HG03196 (cell line): ENCODE measurements at regions not wholly inside any gene's neighbourhood (a gene's known extent, or its start where the extent isn't known, plus 50 kb on each side); places are given as distances from the start of the nearest gene placed in this dataset.

Experiments
- ATAC-seq: cut with Tn5 transposase; IDR thresholded peaks from one replicate; pipeline ENCODE4 v1.9.1; 2021; ENCODE audit not compliant: unreplicated experiment

DNA sequence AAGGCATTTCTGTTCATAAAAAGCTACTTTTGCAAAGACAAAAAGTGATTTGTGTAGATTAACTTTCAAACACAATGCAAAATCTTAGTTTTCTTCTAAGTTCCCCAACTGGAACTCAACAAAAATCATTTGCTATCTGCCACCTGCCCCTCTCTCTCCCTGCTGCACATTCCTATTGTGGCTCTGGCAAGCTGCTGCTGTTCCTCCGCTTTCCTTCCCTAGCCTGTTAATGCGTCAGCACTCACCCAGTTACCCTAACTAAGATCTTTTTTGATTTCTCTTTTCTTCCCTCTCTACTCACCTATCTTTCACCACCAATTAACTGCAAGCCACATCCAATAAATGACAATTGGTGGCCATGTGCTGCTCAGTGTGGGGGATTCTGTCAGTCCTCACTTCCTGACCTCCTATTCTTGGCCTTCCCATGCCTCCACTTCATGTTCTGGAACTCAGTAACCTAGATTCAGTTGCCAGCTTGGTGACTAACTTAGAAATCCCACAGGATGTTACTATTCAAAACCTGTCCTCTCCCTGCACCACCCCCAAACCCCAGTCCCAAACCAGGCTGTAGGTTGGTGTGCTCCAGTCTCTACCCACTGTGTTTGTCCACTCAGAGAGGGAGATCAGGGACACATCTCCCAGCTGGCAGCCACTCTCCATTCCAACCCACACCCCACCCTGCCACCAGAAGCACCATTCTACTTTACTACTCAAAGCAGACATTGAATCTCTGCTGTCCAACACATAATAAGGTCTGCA is 140.2 kb upstream of the CTTNBP2 start:
- ATAC-seq: no peak

DNA sequence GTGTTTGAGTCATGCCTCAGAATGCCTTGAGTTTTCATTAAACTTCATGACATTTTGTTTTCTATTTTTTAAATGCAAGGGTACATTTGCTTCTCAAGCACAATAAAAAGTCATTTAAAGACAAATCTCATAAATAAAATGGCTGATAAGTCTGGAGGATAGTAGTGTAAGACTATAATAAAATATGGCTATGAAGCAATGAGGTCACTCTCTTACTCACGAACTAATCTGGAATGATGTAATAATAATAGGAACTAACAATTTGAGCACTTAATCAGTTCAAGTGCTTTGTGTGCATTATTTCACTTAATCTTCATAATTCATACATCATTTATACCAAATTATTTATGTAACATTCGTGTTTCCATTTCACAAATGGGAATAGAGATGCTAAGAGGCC is 149.3 kb upstream of the CTTNBP2 start:
- no peak for ATAC-seq

DNA sequence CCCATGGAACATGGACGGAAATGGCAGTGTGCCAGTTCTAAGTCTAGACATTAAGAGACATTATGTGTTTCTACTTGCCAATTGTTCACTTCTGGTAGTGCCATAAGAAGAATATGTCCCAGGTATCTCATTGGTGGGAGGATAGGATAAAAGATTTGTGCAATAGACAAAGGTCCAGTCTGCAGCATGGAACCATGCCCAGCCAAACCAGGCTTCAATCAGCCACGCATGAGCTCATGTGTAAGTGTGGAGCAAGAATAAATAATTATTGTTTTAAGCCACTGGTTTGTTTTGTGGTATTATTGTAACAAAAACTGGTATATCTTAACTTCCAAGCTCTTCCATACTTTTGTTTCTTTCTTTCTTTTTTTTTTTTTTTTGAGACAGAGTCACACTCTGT is 153.6 kb upstream of the CTTNBP2 start:
- ATAC-seq: no peak

DNA sequence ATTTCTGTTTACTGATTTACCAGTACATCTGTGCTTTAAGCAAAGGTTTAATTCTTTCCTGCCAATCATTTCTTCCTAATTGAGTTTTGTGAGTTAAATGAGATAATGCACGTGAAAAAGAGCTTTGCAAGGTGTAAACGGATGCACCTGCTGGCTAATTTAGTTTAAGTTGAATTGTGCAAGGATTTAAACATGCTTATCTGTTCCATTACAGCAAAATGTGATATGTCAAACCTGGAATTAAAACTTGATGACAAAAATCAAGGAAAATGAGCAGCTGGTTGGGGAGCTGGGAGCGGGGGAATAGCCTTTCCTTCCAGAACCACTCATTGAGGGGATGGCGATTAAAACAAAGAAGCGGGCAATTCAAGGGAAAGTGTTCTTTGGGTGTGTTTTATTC is 155.0 kb upstream of the CTTNBP2 start:
- no peak for ATAC-seq

DNA sequence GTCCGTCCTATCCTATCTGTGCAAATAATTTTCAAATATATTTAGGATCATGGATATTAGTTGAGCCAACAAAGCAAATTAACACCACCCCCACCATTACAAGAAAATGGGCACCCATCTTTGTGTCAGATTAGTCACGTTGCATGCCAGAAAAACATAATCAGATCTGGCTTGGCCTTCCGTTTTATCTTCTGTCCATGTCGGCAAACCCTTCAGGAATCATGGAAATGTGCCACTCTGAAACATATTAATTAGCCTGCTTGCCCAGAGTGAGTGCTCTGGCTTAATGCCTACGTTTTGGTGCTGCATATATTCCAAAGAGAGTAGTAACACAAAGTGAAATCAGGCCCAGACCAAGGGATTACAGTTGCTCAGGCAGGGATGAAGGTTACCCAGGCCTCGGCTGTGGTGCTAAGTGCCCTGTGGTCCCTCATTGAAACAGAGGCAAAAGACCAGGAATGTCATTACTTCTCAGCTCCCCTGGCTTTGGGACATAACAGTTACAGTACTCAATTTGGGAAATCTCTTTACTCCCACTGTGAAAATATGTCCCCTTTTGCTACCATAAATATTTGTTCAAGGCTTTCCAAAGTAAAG is 154.0 kb upstream of the LSM8 start:
- no peak for ATAC-seq

DNA sequence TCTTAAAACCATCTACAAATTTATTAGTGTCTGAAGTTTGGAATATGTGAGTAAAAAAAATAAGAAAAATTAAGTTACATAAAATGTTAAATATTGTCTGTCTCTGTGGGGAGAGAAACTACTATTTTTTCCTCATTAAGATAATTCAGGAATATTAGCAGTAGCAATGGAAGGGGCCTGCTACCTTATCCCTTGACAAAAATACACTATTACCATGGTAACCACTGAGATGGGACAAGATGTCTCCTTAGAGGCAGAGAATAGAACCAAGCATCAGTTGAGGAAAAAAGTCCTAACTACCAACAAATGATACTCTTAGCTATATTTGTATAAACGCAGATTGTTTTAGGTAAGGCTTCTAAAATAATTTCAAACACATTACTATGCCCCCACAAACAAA is 150.7 kb upstream of the LSM8 start:
- no peak for ATAC-seq

DNA sequence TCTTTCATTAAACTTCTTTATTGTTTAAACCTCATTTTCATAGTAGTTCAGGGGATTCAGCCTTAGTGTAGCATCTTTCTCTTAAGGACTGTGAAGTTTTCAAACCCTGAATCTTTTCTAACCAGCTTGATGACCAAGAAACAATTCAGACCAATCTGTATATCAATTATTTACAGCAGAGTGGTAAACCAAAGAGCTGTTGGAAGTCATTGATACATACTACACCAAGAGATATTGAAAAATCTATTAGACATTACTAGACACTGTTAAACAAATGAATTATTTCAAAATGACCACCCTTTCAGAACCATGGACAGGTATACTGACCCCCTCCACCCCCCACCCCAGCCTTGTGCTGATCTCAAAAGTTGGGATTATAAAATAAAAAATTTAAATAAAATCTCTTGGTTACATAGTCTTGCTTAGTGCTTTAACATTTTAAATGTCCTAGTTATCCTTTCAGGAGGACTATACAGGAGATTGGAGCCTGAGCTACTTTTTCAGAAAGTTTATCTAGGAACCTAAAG is 143.9 kb upstream of the LSM8 start:
- no peak for ATAC-seq

DNA sequence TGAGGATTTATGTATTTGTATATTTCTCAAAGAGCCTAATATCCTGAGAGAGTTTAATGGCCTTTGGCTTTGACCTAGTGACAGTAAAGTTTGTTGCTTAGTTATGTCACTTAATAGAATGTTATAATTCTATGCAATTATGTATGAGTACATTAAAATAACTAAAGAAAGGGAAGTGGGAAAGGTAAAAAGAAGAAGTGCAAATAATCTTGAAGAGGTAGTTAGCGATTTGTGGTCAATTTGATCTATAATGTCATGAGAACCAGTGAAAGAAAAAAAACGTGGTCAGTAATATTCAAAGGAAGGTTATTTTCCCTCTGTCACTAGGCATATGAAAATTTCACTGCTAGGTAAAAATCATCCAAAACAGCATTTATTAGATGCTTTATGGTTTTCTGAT is 143.4 kb upstream of the LSM8 start:
- ATAC-seq: no peak

DNA sequence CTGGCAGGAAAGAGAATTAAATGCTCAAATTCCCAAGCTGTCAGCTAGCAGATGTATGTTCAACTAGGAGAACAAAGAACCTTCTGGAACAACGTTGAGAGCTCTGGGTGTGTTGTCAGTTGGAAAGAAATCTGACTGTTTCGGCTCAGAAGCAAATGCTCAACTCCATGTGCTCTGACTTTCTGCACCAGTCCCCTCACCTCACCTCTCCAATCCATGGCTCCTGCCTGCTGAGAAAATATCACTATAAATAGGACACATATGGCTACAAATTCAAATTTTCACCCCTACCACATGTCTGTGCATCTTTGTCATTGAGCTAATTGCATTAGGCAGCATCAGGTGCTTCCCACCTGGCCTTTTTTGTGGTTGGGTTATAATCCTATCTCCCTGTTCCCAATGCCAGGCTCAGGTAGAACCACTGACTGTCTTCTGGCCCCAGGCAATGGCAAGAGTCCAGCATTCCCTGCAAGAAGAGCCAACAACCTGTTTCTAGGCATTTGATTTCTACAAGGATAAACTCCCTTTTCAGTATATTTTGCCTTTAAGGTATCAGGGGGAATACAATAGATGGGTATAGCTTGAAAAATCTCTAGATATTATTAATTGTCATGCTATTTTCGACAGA is 142.6 kb upstream of the LSM8 start:
- ATAC-seq: no peak

DNA sequence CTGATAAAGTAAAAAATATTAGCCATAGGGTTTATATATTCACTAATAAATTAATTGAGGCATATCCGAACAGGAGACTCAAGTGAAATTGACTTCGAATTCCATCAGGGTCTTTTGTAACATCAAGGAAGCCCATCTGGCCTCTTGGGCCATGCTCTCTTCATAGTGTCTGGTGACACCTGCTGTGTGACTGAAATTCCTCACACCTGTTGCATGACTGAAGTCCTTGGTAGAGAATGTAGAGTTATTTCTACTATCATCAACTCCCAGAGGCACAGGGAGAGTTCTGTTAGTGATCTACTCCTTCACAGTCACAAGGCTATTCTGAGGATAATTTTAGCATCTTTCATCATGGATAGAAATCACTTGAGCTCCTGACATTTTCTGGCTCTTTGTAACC is 138.3 kb upstream of the LSM8 start:
- no peak for ATAC-seq

DNA sequence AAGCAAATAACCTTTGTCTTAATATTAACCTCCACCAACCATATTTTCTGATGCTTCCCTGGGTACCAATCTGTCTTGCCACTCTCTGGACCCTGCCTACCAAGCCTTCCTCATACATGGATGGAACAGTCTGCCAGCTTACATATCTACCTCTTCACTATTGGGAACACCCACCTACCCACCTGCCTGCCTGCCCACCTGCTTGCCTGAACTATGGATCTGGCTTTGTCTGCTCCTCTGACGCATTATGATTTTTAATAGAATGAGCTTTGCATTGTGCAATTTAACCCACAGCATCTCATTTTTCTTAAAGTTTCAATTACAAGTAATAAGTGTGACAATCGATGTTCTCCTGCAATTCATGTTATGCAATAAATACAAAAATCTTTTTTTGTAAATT is 137.9 kb upstream of the LSM8 start:
- ATAC-seq: no peak

DNA sequence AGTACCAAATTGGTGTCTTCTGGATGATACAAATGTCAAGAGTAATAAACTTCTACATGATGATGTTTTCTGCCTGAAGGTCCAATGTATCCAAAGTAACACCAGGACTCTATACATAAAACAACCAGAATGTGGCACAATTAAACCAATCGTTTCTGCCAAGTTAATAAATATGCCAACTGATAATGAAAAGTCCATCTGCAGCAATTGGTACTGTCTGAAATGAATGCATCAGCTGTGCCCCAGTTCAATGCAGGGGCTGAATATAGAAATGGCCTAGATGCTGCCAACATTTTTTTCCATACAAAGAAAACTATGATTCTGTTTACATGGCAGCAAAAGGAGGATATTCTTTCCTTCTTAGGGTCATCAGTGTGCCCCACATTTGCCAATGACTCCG is 137.2 kb upstream of the LSM8 start:
- ATAC-seq: no peak

DNA sequence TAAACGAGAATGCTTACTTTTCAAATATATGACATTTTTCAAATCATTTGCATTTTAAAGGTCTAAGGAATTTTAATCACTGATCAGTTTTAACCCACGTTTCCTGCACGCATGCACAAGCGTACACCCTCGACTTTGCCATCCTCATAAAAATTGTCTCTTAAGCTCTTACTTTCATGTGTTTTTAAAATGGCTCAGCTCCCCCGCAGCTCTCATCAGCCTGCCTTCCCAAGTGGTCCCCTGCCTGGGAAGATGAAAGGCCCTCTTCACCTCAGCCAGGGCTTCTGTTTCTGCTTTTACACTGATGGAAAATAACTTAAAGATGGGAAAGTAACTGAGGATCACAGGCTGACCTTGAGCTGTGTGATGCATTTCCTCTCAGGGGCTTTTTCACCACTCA is 131.6 kb upstream of the LSM8 start:
- no peak for ATAC-seq

DNA sequence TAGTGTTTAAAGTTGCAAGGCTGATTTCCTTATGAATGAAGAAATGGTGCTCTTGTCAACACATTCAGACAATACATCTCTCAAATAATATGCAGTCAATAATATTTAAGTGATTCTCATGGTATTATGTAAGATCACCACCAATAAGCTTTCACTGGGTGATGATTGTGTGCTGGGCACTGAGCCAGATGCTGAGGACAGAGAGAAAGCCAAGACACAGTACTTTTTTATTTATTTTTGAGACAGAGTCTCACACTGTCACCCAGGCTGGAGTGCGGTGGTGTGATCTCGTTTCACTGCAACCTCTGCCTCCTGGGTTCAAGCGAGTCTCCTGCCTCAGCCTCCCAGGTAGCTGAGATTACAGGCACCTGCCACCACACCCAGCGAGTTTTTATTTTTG is 130.6 kb upstream of the LSM8 start:
- no peak for ATAC-seq

DNA sequence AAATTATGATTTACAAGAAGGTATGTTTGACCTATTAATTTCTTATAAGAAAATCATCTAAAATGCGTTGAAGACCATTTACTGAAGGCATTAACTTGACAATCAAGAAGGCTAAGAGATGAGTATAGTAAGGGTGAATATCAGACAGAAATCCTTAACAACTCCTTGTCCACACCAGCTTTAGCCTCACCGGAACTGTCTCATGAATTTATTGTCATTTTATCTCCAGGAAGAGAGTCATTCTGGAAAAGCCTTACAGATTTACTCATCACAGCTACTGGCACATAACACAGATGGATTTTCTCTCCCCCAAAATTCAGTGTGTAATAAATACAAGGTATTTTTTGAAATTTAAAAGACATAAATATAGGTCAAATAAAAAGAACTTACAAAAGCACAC is 129.4 kb upstream of the LSM8 start:
- no peak for ATAC-seq

DNA sequence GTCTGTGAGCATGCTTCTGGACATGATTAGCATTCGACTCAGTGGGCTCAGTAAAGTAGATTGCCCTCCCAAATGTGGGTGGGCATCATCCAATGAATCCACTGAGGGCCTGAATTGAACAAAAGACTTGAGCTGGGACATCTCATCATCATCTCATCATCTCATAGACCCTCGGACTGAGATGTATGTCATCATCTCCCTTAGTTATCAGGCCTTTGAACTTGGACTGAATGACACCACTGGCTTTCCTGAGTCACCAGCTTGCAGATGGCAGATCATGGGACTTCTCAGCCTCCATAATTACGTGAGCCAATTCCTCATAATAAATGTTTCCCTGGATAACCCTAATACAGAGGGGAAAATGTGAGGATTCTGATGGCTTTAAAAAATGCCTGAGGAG is 128.3 kb upstream of the LSM8 start:
- no peak for ATAC-seq

DNA sequence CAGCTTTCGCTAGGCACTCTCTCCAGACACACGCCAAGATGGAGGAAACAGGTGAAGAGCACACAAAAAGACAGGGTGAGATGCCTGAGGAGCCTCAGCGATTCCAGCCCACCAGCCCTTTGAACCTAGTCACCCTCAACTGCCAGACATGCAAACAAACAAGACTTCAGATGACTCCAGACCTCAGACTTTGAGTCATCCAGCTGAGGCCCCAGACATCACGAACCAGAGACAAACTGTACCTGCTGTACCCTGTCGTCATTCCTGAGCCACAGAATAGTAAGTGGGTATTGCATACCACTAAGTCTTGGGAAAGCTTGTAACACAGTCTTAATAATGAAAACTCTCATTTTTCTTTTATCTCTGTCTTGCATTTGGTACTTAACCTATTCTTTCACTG is 126.6 kb upstream of the LSM8 start:
- ATAC-seq: no peak

DNA sequence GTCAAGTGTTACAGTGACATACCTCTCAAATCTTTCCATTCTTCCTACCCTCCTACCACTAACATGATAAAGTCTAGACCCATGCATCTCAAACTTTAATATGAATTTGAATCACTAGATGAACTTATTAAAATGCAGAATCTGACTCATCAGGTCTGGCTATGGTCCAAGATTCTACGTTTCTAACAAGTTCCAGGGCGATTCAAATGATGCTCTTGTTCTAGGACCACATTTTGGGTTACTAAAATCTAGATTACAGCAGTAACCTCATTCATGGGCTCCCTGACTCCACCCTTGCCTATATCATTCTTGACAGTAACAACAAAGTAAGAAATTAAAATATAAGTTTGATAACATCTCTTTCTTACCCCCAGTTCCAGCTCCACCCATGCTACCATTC is 124.8 kb upstream of the LSM8 start:
- no peak for ATAC-seq

DNA sequence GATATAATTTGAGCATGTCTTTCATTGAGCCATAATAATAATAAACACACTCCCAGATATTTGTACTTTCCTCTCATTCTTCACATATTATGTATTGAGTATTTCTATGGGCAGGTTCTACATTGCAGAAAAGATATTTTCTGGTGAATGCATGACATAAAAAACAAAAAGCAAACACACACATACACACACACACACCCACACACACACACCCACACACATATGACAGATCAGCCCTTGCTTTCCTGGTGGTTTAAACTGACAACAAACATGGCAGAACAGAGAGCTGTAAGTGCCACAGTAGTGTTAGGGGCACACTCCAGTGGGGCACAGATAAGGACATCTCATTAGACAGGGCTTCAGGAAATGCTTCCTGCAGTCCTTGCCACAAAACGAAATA is 123.3 kb upstream of the LSM8 start:
- no peak for ATAC-seq

DNA sequence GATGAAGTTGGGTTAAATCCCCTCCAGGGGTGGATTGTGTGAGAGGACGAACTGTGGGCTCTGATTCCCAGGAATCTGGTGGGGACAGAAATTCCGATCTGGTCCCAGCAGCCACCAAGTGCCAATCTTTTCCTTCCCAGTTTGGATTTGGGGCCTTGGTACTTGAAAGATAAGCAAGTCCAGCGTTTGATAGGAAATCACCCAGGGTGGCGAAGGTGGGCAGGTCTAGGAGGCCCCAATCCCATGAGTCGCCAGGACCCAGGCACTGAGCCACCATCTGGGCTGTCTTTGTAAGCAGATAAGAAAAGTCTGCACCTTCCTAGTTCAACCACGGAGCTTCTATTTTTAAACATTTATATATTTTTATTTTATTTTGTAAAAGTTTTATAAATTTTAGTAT is 122.6 kb upstream of the LSM8 start:
- ATAC-seq: no peak

DNA sequence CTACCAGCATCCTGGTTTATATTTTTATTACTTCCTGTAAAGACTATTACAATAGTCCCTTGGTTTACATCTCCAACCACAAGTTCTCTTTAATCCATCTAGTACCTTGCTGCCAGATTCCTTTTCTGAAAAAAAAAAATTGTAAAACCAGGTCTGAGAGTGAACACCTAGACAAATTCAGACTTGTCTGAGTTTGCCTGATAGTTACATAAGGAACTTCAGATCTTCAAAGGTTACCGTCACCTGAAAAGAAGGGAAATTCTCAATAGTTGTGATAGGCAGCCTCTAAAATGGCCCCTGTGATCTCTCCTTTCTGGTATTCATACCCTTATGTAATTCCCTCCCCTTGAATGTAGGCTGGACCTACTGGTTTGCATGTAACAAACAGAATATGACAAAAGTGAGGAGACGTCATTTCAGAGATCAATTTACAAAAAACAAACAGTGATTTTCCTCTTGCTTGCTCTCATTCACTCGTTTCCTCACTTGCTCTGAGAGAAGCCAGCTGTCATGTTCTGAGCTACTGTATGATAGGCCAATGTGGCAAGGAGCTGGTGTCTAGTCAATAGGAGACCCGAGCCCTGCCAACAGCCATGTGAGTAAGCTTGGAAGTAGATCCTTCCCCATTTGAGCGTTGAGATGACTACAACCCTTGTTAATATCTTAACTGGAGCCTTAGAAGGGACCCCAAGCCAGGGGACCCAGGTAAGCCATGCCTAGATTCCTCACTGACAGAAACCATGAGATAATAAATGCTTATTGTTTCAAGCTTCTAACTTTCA is 110.9 kb upstream of the LSM8 start:
- ATAC-seq: no peak

DNA sequence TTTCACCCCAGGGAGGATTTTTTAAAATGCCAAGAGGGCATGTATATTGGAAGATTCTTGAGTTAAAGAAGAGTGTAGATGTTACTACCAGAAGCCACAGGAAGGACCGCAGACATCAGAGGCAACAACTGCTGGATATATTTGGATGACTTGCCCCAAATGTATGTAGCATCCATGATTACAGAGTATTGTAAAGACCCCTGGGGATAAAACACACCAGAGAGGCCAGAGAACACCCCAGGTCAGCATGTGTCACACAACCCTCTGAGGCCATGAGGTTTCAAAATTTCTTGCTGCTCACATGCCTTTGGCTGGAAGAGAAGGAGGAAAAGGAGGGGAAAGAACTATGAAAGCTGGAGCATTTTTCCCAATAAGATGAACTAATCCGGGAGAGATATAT is 108.0 kb upstream of the LSM8 start:
- ATAC-seq: no peak
